Smooth muscle cell (in vitro differentiated cells): ENCODE measurements at regions not wholly inside any gene's neighbourhood (a gene's known extent, or its start where the extent isn't known, plus 50 kb on each side); places are given as distances from the start of the nearest gene placed in this dataset.

ENCODE experiments used
- DNase-seq: peaks from one replicate; lab custom pipeline; 2025; ENCODE audit not compliant: unreplicated experiment; lab: John Stamatoyannopoulos, UW
- H2AFZ ChIP-seq: fragments of 200-600 bp; sonication (generic); 2 replicates; pipeline ENCODE4 v1.6.0; 2016; ENCODE audit warnings: antibody characterized with exemption, low read depth, mild to moderate bottlenecking
- H3F3A ChIP-seq: fragments of 200-600 bp; sonication (generic); 2 replicates; pipeline ENCODE4 v1.6.0; 2017; ENCODE audit warnings: antibody characterized with exemption, low read depth
- H3K27ac ChIP-seq: fragments of 200-600 bp; sonication (generic); 2 replicates; pipeline ENCODE4 v1.5.1; 2016; ENCODE audit warnings: low read depth, mild to moderate bottlenecking
- H3K27me3 ChIP-seq: fragments of 200-600 bp; sonication (generic); 2 replicates; pipeline ENCODE4 v1.6.1; 2016; ENCODE audit warnings: low read depth, mild to moderate bottlenecking
- H3K36me3 ChIP-seq: fragments of 200-600 bp; sonication (generic); 2 replicates; pipeline ENCODE4 v1.5.1; 2016; ENCODE audit warnings: low read depth
- H3K4me1 ChIP-seq: fragments of 200-600 bp; sonication (generic); 2 replicates; pipeline ENCODE4 v1.5.1; 2016; ENCODE audit warnings: low read depth
- H3K4me2 ChIP-seq: fragments of 200-600 bp; sonication (generic); 2 replicates; pipeline ENCODE4 v1.6.0; 2016; ENCODE audit warnings: mild to moderate bottlenecking
- H3K4me3 ChIP-seq: fragments of 200-600 bp; sonication (generic); 2 replicates; pipeline ENCODE4 v1.5.1; 2016; ENCODE audit warnings: mild to moderate bottlenecking
- H3K79me2 ChIP-seq: fragments of 200-600 bp; sonication (generic); 2 replicates; pipeline ENCODE4 v1.6.0; 2016; ENCODE audit warnings: low read depth, mild to moderate bottlenecking
- H3K9ac ChIP-seq: fragments of 200-600 bp; sonication (generic); 2 replicates; pipeline ENCODE4 v1.6.0; 2016; ENCODE audit warnings: low read depth
- H3K9me3 ChIP-seq: fragments of 200-600 bp; sonication (generic); replicated peaks from 2 replicates; pipeline ENCODE4 v1.5.1; 2016; ENCODE audit warnings: low read depth
- H4K20me1 ChIP-seq: fragments of 200-600 bp; sonication (generic); 2 replicates; pipeline ENCODE4 v1.6.0; 2016; ENCODE audit warnings: low read depth
- CTCF ChIP-seq: fragments of 200-600 bp; sonication (generic); IDR thresholded peaks from 2 replicates; pipeline ENCODE4 v1.5.1; 2017; ENCODE audit warnings: borderline replicate concordance, mild to moderate bottlenecking, antibody characterized with exemption; ENCODE audit not compliant: insufficient read depth, poor library complexity, severe bottlenecking
- WGBS: methylation state at CpG from one replicate; pipeline ENCODE4 v1.1.7; 2016; ENCODE audit warnings: low lambda C conversion rate; 5-methylcytosine and 5-hydroxymethylcytosine counted together

GRCh38 chrX:30504309-30504708 is 73.3 kb downstream of the TASL start:
- H4K20me1 ChIP-seq: no peaks in the 10 kb centered on the region
- no peak for DNase-seq

GRCh38 chrX:30495468-30495867 is 82.1 kb downstream of the TASL start:
- no peaks in the 10 kb centered on the region for H3K27me3 ChIP-seq
- H3F3A ChIP-seq: no peaks in the 10 kb centered on the region
- no peaks in the 10 kb centered on the region for H3K9me3 ChIP-seq
- no peak for TF ChIP-seq CTCF
- no peaks in the 10 kb centered on the region for H3K36me3 ChIP-seq
- no peak overlapping the region for H2AFZ ChIP-seq
- H3K79me2 ChIP-seq: no peaks in the 10 kb centered on the region
- no peaks in the 10 kb centered on the region for H4K20me1 ChIP-seq
- no peak overlapping the region for H3K27ac ChIP-seq
- H3K4me3 ChIP-seq: no peak overlapping the region
- no peak overlapping the region for H3K4me2 ChIP-seq
- H3K4me1 ChIP-seq: no peaks in the 10 kb centered on the region
- DNase-seq: no peak
- H3K9ac ChIP-seq: no peak overlapping the region
- WGBS: 70% methylated on average over 1 of the region's 1 CpG

More at GRCh38 chrX:30504309-30504708, 73.3 kb downstream of the TASL start:
- H3K9me3 ChIP-seq: no peaks in the 10 kb centered on the region
- 3% methylated on average over 2 of the region's 2 CpGs for WGBS
- H3K9ac ChIP-seq: no peak overlapping the region
- no peak overlapping the region for H3K4me2 ChIP-seq
- no peaks in the 10 kb centered on the region for H3K4me1 ChIP-seq
- no peaks in the 10 kb centered on the region for H3K27me3 ChIP-seq
- no peak overlapping the region for H3K27ac ChIP-seq
- H3F3A ChIP-seq: no peaks in the 10 kb centered on the region
- H3K36me3 ChIP-seq: no peaks in the 10 kb centered on the region
- no peak overlapping the region for H2AFZ ChIP-seq
- no peak overlapping the region for H3K4me3 ChIP-seq
- TF ChIP-seq CTCF: peak; percentile 58
- H3K79me2 ChIP-seq: no peaks in the 10 kb centered on the region

GRCh38 chrX:30493348-30493747 is 84.2 kb downstream of the TASL start:
- Histone ChIP-seq H3K4me2 (no peak overlapping the region), H3K79me2 (no peaks in the 10 kb centered on the region), H3K4me3 (no peak overlapping the region), H3K9me3 (no peaks in the 10 kb centered on the region), H3K36me3 (no peaks in the 10 kb centered on the region), H3K27ac (no peak overlapping the region), H3F3A (no peaks in the 10 kb centered on the region), H4K20me1 (no peaks in the 10 kb centered on the region), H3K4me1 (no peaks in the 10 kb centered on the region), H3K9ac (no peak overlapping the region), H3K27me3 (no peaks in the 10 kb centered on the region), H2AFZ (no peak overlapping the region)
- DNase-seq: no peak
- WGBS: 67% methylated on average over 1 of the region's 1 CpG
- no peak for TF ChIP-seq CTCF

- Histone ChIP-seq H3F3A (no peaks in the 10 kb centered on the region), H3K9me3 (no peaks in the 10 kb centered on the region), H4K20me1 (no peaks in the 10 kb centered on the region), H3K36me3 (no peaks in the 10 kb centered on the region), H3K4me3 (no peak overlapping the region), H3K9ac (no peak overlapping the region), H3K27me3 (no peaks in the 10 kb centered on the region), H3K4me1 (no peaks in the 10 kb centered on the region), H2AFZ (no peak overlapping the region), H3K4me2 (no peak overlapping the region), H3K27ac (no peak overlapping the region), H3K79me2 (no peaks in the 10 kb centered on the region)
- TF ChIP-seq CTCF: no peak
- 80% methylated on average over 2 of the region's 2 CpGs for WGBS
- no peak for DNase-seq
Observed at GRCh38 chrX:30489323-30489722, 88.2 kb downstream of the TASL start.
